OCI-LY7 (cell line): ENCODE measurements at regions not wholly inside any gene's neighbourhood (a gene's known extent, or its start where the extent isn't known, plus 50 kb on each side); places are given as distances from the start of the nearest gene placed in this dataset.

Source experiments
- CTCF ChIP-seq: fragments of 200-600 bp; sonication (generic); conservative IDR thresholded peaks from 2 replicates; pipeline ENCODE4 v1.5.1; 2014; ENCODE audit warnings: mild to moderate bottlenecking, antibody characterized with exemption, low read length, moderate library complexity, mixed read lengths
- EZH2phosphoT487 ChIP-seq: fragments of 200-600 bp; sonication (generic); IDR thresholded peaks from 2 replicates; pipeline ENCODE4 v1.6.1; 2018; ENCODE audit warnings: low read depth, borderline replicate concordance, mild to moderate bottlenecking, mixed run types, antibody characterized with exemption, low read length, moderate library complexity, mixed read lengths

- no peak for TF ChIP-seq CTCF
- no peak for TF ChIP-seq EZH2phosphoT487
Observed at GRCh38 chr14:104364830-104365229, 214.7 kb upstream of the C14orf180 start.
